ENCODE measurements at regions not wholly inside any gene's neighbourhood (a gene's known extent, or its start where the extent isn't known, plus 50 kb on each side); places are given as distances from the start of the nearest gene placed in this dataset.
A peak's percentile ranks its signal among the peaks of the same experiment; 100 is the strongest.

DNA sequence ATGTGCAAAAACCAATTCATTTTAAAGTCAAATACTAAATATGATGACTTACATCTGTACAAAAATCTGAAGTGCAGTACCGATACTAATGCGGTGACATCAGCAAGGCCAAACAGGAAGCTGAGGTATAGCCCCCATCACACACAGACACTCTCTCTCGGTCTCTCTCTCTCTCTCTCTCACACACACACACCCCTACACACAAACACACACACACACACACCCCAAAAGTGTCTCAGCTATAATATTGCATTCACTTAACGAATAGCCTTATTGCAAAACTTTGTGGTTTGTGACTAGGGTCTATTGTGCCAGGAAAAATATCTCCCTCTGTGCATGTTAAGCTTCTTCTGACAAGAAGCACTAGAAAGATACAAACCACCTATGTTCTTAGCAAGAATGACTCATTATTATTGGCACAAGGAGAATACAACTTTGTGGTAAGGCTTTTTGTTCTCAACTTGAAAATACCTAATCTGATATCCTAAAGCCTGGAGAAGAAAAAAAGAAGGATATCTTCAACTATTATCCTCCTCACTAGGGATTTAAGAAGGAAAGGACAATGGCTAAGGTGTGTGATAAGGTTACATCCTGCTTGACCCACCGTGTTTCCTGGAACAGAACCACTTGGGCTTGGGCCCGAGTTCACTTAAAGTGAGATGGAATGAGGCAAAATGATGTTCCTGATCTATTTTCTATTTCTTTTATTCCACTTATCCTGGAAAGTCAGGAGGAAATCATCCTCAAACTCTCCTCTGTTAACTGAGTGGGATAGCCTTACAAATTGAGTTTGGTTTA lies 107.1 kb downstream of the NIBAN1 start:
- Mint-ChIP-seq H3K27ac (ENCODE audit: unreplicated experiment) (peak overlapping the region; percentile 21), H3K9me3 (ENCODE audit: unreplicated experiment) (peaks cover 3% of the 10 kb centered on the region), H3K4me3 (ENCODE audit: unreplicated experiment) (no peak overlapping the region), H3K27me3 (ENCODE audit: low read depth, unreplicated experiment) (no peaks in the 10 kb centered on the region), H3K36me3 (ENCODE audit: low read depth, unreplicated experiment) (no peaks in the 10 kb centered on the region), H3K4me1 (ENCODE audit: low read depth, unreplicated experiment) (peaks cover 15% of the 10 kb centered on the region)
- H3K36me3 ChIP-seq (ENCODE audit: insufficient read depth, low read length) = no peaks in the 10 kb centered on the region
- TF ChIP-seq, protein P1, sequence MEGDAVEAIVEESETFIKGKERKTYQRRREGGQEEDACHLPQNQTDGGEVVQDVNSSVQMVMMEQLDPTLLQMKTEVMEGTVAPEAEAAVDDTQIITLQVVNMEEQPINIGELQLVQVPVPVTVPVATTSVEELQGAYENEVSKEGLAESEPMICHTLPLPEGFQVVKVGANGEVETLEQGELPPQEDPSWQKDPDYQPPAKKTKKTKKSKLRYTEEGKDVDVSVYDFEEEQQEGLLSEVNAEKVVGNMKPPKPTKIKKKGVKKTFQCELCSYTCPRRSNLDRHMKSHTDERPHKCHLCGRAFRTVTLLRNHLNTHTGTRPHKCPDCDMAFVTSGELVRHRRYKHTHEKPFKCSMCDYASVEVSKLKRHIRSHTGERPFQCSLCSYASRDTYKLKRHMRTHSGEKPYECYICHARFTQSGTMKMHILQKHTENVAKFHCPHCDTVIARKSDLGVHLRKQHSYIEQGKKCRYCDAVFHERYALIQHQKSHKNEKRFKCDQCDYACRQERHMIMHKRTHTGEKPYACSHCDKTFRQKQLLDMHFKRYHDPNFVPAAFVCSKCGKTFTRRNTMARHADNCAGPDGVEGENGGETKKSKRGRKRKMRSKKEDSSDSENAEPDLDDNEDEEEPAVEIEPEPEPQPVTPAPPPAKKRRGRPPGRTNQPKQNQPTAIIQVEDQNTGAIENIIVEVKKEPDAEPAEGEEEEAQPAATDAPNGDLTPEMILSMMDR (IDR thresholded peaks at IDR 0.05; ENCODE audit: insufficient read depth, low read depth, low read length) = no peak
- no peak for TF ChIP-seq EZH2 (IDR thresholded peaks at IDR 0.05; ENCODE audit: insufficient read depth, low read length)
- H2AFZ ChIP-seq (ENCODE audit: low read depth, low read length) = no peak overlapping the region
- peak; percentile 100 for DNase-seq (ENCODE audit: low read depth)
- no peak overlapping the region for H3K9ac ChIP-seq (ENCODE audit: low read length)
- H3K79me2 ChIP-seq (ENCODE audit: insufficient read depth, low read length) = no peaks in the 10 kb centered on the region
- H4K20me1 ChIP-seq (ENCODE audit: insufficient read depth, low read length) = no peaks in the 10 kb centered on the region
- H3K27me3 ChIP-seq (ENCODE audit: insufficient read depth, low read length) = no peaks in the 10 kb centered on the region
- peak overlapping the region; percentile 79 for H3K4me2 ChIP-seq (ENCODE audit: low read length)
- FAIRE-seq = peak; percentile 91
- H3K4me3 ChIP-seq (ENCODE audit: insufficient read depth, low read depth, low read length) = no peak overlapping the region
- peak overlapping the region; percentile 29 for H3K27ac ChIP-seq (ENCODE audit: low read depth, low read length)
- H3K4me1 ChIP-seq (ENCODE audit: insufficient read depth, low read length) = peaks cover 13% of the 10 kb centered on the region
- no peaks in the 10 kb centered on the region for H3K9me3 ChIP-seq (ENCODE audit: insufficient read depth, low read depth, low read length)

DNA sequence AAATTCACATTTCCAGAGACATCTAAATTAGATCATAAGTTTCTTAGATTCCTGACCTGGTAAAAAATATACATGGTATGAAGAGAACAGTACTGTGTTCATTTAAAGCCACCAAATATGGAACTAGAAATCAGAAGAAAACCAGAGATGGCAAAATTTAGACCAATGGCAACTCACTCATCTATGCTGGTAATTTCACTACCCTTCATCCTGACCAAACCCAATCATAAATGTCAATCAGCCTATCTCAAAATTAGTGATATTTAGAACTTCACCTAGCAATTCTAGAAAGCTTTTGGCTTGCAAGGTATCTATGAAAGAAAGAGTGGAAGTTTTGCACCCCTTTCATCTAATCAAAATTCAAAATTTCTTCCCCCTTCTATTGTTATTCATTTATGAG lies 107.7 kb downstream of the NIBAN1 start:
- Mint-ChIP-seq H3K9me3 (ENCODE audit: unreplicated experiment) (no peaks in the 10 kb centered on the region), H3K27me3 (ENCODE audit: low read depth, unreplicated experiment) (peaks cover 3% of the 10 kb centered on the region), H3K36me3 (ENCODE audit: low read depth, unreplicated experiment) (no peaks in the 10 kb centered on the region), H3K27ac (ENCODE audit: unreplicated experiment) (no peak overlapping the region), H3K4me3 (ENCODE audit: unreplicated experiment) (no peak overlapping the region), H3K4me1 (ENCODE audit: low read depth, unreplicated experiment) (peaks cover 15% of the 10 kb centered on the region)
- H4K20me1 ChIP-seq (ENCODE audit: insufficient read depth, low read length) = no peaks in the 10 kb centered on the region
- H3K9me3 ChIP-seq (ENCODE audit: insufficient read depth, low read depth, low read length) = no peaks in the 10 kb centered on the region
- no peaks in the 10 kb centered on the region for H3K36me3 ChIP-seq (ENCODE audit: insufficient read depth, low read length)
- H3K4me2 ChIP-seq (ENCODE audit: low read length) = peak overlapping the region; percentile 79
- H3K27ac ChIP-seq (ENCODE audit: low read depth, low read length) = no peak overlapping the region
- no peak overlapping the region for H3K9ac ChIP-seq (ENCODE audit: low read length)
- H2AFZ ChIP-seq (ENCODE audit: low read depth, low read length) = no peak overlapping the region
- no peak for DNase-seq (ENCODE audit: low read depth)
- H3K79me2 ChIP-seq (ENCODE audit: insufficient read depth, low read length) = no peaks in the 10 kb centered on the region
- H3K4me1 ChIP-seq (ENCODE audit: insufficient read depth, low read length) = peaks cover 13% of the 10 kb centered on the region
- no peak overlapping the region for H3K4me3 ChIP-seq (ENCODE audit: insufficient read depth, low read depth, low read length)
- FAIRE-seq = peak; percentile 17
- TF ChIP-seq, protein P1 (IDR thresholded peaks at IDR 0.05; ENCODE audit: insufficient read depth, low read depth, low read length) = no peak
- TF ChIP-seq EZH2 (IDR thresholded peaks at IDR 0.05; ENCODE audit: insufficient read depth, low read length) = no peak
- H3K27me3 ChIP-seq (ENCODE audit: insufficient read depth, low read length) = no peaks in the 10 kb centered on the region

DNA sequence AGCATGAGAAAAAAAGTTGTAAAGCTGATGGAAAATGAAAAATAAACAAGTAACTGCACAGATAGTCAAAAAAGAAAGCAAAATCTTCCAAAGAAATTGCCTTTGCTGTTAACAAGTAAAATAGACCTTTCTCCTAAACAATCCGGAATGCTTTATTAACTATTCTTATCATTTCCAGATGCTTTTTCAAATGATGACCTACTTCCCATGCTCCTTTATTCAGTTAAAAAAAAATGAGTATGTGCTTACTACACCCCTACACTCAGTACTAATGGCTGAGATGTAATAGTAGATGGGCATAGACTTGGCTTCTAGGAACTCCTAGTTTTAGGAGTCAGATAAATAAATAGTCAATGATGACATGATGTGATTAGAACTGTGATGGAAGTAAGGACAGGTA lies 108.5 kb downstream of the NIBAN1 start:
- no peak for TF ChIP-seq EZH2 (IDR thresholded peaks at IDR 0.05; ENCODE audit: insufficient read depth, low read length)
- TF ChIP-seq, protein P1 (IDR thresholded peaks at IDR 0.05; ENCODE audit: insufficient read depth, low read depth, low read length) = no peak
- Mint-ChIP-seq H3K4me3 (ENCODE audit: unreplicated experiment) (no peak overlapping the region), H3K36me3 (ENCODE audit: low read depth, unreplicated experiment) (no peaks in the 10 kb centered on the region), H3K4me1 (ENCODE audit: low read depth, unreplicated experiment) (peaks cover 15% of the 10 kb centered on the region), H3K9me3 (ENCODE audit: unreplicated experiment) (no peaks in the 10 kb centered on the region), H3K27me3 (ENCODE audit: low read depth, unreplicated experiment) (peaks cover 3% of the 10 kb centered on the region), H3K27ac (ENCODE audit: unreplicated experiment) (no peak overlapping the region)
- H2AFZ ChIP-seq (ENCODE audit: low read depth, low read length) = no peak overlapping the region
- no peak overlapping the region for H3K27ac ChIP-seq (ENCODE audit: low read depth, low read length)
- H3K27me3 ChIP-seq (ENCODE audit: insufficient read depth, low read length) = no peaks in the 10 kb centered on the region
- FAIRE-seq = no peak
- H3K9ac ChIP-seq (ENCODE audit: low read length) = no peak overlapping the region
- H3K4me3 ChIP-seq (ENCODE audit: insufficient read depth, low read depth, low read length) = no peak overlapping the region
- H3K9me3 ChIP-seq (ENCODE audit: insufficient read depth, low read depth, low read length) = no peaks in the 10 kb centered on the region
- H3K4me1 ChIP-seq (ENCODE audit: insufficient read depth, low read length) = peaks cover 13% of the 10 kb centered on the region
- DNase-seq (ENCODE audit: low read depth) = no peak
- no peaks in the 10 kb centered on the region for H3K36me3 ChIP-seq (ENCODE audit: insufficient read depth, low read length)
- H3K4me2 ChIP-seq (ENCODE audit: low read length) = no peak overlapping the region
- no peaks in the 10 kb centered on the region for H3K79me2 ChIP-seq (ENCODE audit: insufficient read depth, low read length)
- H4K20me1 ChIP-seq (ENCODE audit: insufficient read depth, low read length) = no peaks in the 10 kb centered on the region

Data from astrocyte (in vitro differentiated cells and primary cell).